Stimulated activated memory B cell treated with anti-CD40 and anti-IgM and Interleukin-4, amounts not matched to agents 10 μg/mL and 1 μg/mL and 100 μg/mL, for 72 hours (primary cell): ENCODE measurements at regions not wholly inside any gene's neighbourhood (a gene's known extent, or its start where the extent isn't known, plus 50 kb on each side); places are given as distances from the start of the nearest gene placed in this dataset.
"Not testable (repeated sequence)": the region's sequence is repeated elsewhere in the genome, so short reads cannot be mapped to it uniquely, and the experiment has no call there.

ENCODE experiments used
- ATAC-seq: fragments of 150-1000 bp; cut with Tn5 transposase; 2 replicates; pipeline ENCODE4 v1.10.0; 2021
- H3K27ac Mint-ChIP-seq: one replicate; pipeline ENCODE4 v1.8.0; 2022; ENCODE audit warnings: mild to moderate bottlenecking, mixed read lengths
- H3K27me3 Mint-ChIP-seq: one replicate; pipeline ENCODE4 v1.8.0; 2022; ENCODE audit warnings: mixed read lengths
- H3K36me3 Mint-ChIP-seq: one replicate; pipeline ENCODE4 v1.8.0; 2022; ENCODE audit warnings: mixed read lengths
- H3K4me1 Mint-ChIP-seq: one replicate; pipeline ENCODE4 v1.8.0; 2022; ENCODE audit warnings: mixed read lengths
- H3K4me3 Mint-ChIP-seq: one replicate; pipeline ENCODE4 v1.8.0; 2022; ENCODE audit warnings: mild to moderate bottlenecking, moderate library complexity, mixed read lengths
- H3K9me3 Mint-ChIP-seq: one replicate; pipeline ENCODE4 v1.8.0; 2022; ENCODE audit warnings: mixed read lengths

GRCh38 chr11:49362994-49363393 is 154.6 kb upstream of the FOLH1 start:
- not testable (repeated sequence) for H3K27ac Mint-ChIP-seq, H3K27me3 Mint-ChIP-seq, H3K36me3 Mint-ChIP-seq, H3K9me3 Mint-ChIP-seq, H3K4me3 Mint-ChIP-seq, ATAC-seq, H3K4me1 Mint-ChIP-seq

- H3K36me3 Mint-ChIP-seq, ATAC-seq: not testable (repeated sequence)
These were observed 146.1 kb upstream of the FOLH1 start for GRCh38 chr11:49354536-49354935.

GRCh38 chr11:49352868-49353267 is 144.5 kb upstream of the FOLH1 start:
- not testable (repeated sequence) for ATAC-seq, H3K27me3 Mint-ChIP-seq

More at GRCh38 chr11:49354536-49354935, 146.1 kb upstream of the FOLH1 start:
- H3K9me3 Mint-ChIP-seq, H3K27ac Mint-ChIP-seq, H3K27me3 Mint-ChIP-seq, H3K4me1 Mint-ChIP-seq, H3K4me3 Mint-ChIP-seq: not testable (repeated sequence)

GRCh38 chr11:49346627-49347026 is 138.2 kb upstream of the FOLH1 start:
- H3K27me3 Mint-ChIP-seq, ATAC-seq, H3K4me3 Mint-ChIP-seq, H3K4me1 Mint-ChIP-seq, H3K36me3 Mint-ChIP-seq, H3K27ac Mint-ChIP-seq, H3K9me3 Mint-ChIP-seq: not testable (repeated sequence)

More at GRCh38 chr11:49352868-49353267, 144.5 kb upstream of the FOLH1 start:
- not testable (repeated sequence) for H3K36me3 Mint-ChIP-seq, H3K4me1 Mint-ChIP-seq, H3K4me3 Mint-ChIP-seq, H3K9me3 Mint-ChIP-seq, H3K27ac Mint-ChIP-seq

- not testable (repeated sequence) for H3K27me3 Mint-ChIP-seq, H3K27ac Mint-ChIP-seq, ATAC-seq, H3K36me3 Mint-ChIP-seq, H3K4me1 Mint-ChIP-seq, H3K9me3 Mint-ChIP-seq, H3K4me3 Mint-ChIP-seq
These were observed 120.2 kb upstream of the FOLH1 start for GRCh38 chr11:49328485-49329186.

GRCh38 chr11:49327766-49328165 is 119.4 kb upstream of the FOLH1 start:
- not testable (repeated sequence) for H3K9me3 Mint-ChIP-seq, ATAC-seq, H3K4me3 Mint-ChIP-seq, H3K36me3 Mint-ChIP-seq, H3K4me1 Mint-ChIP-seq, H3K27ac Mint-ChIP-seq, H3K27me3 Mint-ChIP-seq

- not testable (repeated sequence) for ATAC-seq, H3K27ac Mint-ChIP-seq, H3K9me3 Mint-ChIP-seq, H3K27me3 Mint-ChIP-seq, H3K4me3 Mint-ChIP-seq, H3K4me1 Mint-ChIP-seq, H3K36me3 Mint-ChIP-seq
These were observed 118.2 kb upstream of the FOLH1 start for GRCh38 chr11:49326651-49327050.

- Mint-ChIP-seq H3K27me3 (no peaks in the 10 kb centered on the region), H3K27ac (no peak overlapping the region), H3K4me1 (no peaks in the 10 kb centered on the region), H3K4me3 (no peak overlapping the region), H3K36me3 (no peaks in the 10 kb centered on the region), H3K9me3 (peaks cover 7% of the 10 kb centered on the region)
- ATAC-seq, result peak; percentile 31
These were observed 107.8 kb upstream of the FOLH1 start for GRCh38 chr11:49316180-49316579.

- Mint-ChIP-seq H3K4me3 (no peak overlapping the region), H3K27ac (no peak overlapping the region), H3K4me1 (no peaks in the 10 kb centered on the region)
These were observed 94.7 kb upstream of the FOLH1 start for GRCh38 chr11:49303080-49303479.

GRCh38 chr11:49302360-49302759 is 94.0 kb upstream of the FOLH1 start:
- ATAC-seq, result no peak
- no peaks in the 10 kb centered on the region for H3K27me3 Mint-ChIP-seq
- H3K9me3 Mint-ChIP-seq, result peaks cover 5% of the 10 kb centered on the region
- H3K27ac Mint-ChIP-seq, result no peak overlapping the region
- no peaks in the 10 kb centered on the region for H3K36me3 Mint-ChIP-seq
- H3K4me3 Mint-ChIP-seq, result no peak overlapping the region
- no peaks in the 10 kb centered on the region for H3K4me1 Mint-ChIP-seq

More at GRCh38 chr11:49303080-49303479, 94.7 kb upstream of the FOLH1 start:
- Mint-ChIP-seq H3K27me3 (no peaks in the 10 kb centered on the region), H3K36me3 (no peaks in the 10 kb centered on the region), H3K9me3 (no peaks in the 10 kb centered on the region)
- no peak for ATAC-seq

- H3K9me3 Mint-ChIP-seq, H3K36me3 Mint-ChIP-seq, H3K27ac Mint-ChIP-seq, H3K27me3 Mint-ChIP-seq, H3K4me1 Mint-ChIP-seq, H3K4me3 Mint-ChIP-seq: not testable (repeated sequence)
- ATAC-seq, result peak; percentile 31
These were observed 89.6 kb upstream of the FOLH1 start for GRCh38 chr11:49298017-49298416.

- ATAC-seq, H3K36me3 Mint-ChIP-seq, H3K27ac Mint-ChIP-seq, H3K27me3 Mint-ChIP-seq, H3K9me3 Mint-ChIP-seq, H3K4me1 Mint-ChIP-seq, H3K4me3 Mint-ChIP-seq: not testable (repeated sequence)
These were observed 75.5 kb upstream of the FOLH1 start for GRCh38 chr11:49283911-49284310.

GRCh38 chr11:49283282-49283681 is 74.9 kb upstream of the FOLH1 start:
- H3K27me3 Mint-ChIP-seq, H3K36me3 Mint-ChIP-seq, H3K9me3 Mint-ChIP-seq, H3K4me1 Mint-ChIP-seq, H3K27ac Mint-ChIP-seq, H3K4me3 Mint-ChIP-seq, ATAC-seq: not testable (repeated sequence)

- not testable (repeated sequence) for H3K36me3 Mint-ChIP-seq, H3K4me3 Mint-ChIP-seq, H3K4me1 Mint-ChIP-seq, H3K27me3 Mint-ChIP-seq, H3K9me3 Mint-ChIP-seq, H3K27ac Mint-ChIP-seq, ATAC-seq
These were observed 73.7 kb upstream of the FOLH1 start for GRCh38 chr11:49282125-49282524.

GRCh38 chr11:49277951-49278350 is 69.5 kb upstream of the FOLH1 start:
- not testable (repeated sequence) for H3K36me3 Mint-ChIP-seq, H3K9me3 Mint-ChIP-seq, H3K27ac Mint-ChIP-seq, ATAC-seq, H3K4me1 Mint-ChIP-seq, H3K27me3 Mint-ChIP-seq, H3K4me3 Mint-ChIP-seq
